ENCODE measurements at regions not wholly inside any gene's neighbourhood (a gene's known extent, or its start where the extent isn't known, plus 50 kb on each side); places are given as distances from the start of the nearest gene placed in this dataset.

DNA sequence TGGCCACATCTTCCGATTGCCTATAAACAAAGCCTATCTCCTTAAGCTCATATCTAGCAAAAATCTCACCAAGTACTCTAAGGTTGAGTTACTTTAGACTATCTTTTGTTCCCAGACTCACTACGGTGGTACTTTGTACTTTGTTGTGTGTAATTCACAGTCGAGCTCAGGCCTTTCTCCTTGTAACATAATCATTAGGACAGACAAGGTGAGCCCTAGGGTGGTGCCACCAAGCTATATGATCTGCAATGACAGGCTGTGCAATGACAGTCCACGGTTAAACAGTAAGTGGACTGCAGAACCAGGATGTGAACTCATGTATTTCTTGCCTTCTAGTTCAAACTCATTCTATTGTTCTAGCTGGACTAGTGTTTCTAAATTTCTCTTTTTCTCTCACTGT lies 132.2 kb downstream of the UBE2U start:
- Mint-ChIP-seq H3K4me3 (no peak overlapping the region), H3K27me3 (ENCODE audit: low read depth) (no peaks in the 10 kb centered on the region; the same call in 1 of the 2 replicates), H3K4me1 (peaks cover 4% of the 10 kb centered on the region), H3K27ac (no peak overlapping the region), H3K36me3 (peaks cover 4% of the 10 kb centered on the region; the same call in 1 of the 2 replicates), H3K9me3 (peaks cover 4% of the 10 kb centered on the region)
- DNase-seq (ENCODE audit: low spot score) (no peak), ATAC-seq (no peak)
- POLR2A ChIA-PET: no interaction called here
- TF ChIP-seq, protein P1, sequence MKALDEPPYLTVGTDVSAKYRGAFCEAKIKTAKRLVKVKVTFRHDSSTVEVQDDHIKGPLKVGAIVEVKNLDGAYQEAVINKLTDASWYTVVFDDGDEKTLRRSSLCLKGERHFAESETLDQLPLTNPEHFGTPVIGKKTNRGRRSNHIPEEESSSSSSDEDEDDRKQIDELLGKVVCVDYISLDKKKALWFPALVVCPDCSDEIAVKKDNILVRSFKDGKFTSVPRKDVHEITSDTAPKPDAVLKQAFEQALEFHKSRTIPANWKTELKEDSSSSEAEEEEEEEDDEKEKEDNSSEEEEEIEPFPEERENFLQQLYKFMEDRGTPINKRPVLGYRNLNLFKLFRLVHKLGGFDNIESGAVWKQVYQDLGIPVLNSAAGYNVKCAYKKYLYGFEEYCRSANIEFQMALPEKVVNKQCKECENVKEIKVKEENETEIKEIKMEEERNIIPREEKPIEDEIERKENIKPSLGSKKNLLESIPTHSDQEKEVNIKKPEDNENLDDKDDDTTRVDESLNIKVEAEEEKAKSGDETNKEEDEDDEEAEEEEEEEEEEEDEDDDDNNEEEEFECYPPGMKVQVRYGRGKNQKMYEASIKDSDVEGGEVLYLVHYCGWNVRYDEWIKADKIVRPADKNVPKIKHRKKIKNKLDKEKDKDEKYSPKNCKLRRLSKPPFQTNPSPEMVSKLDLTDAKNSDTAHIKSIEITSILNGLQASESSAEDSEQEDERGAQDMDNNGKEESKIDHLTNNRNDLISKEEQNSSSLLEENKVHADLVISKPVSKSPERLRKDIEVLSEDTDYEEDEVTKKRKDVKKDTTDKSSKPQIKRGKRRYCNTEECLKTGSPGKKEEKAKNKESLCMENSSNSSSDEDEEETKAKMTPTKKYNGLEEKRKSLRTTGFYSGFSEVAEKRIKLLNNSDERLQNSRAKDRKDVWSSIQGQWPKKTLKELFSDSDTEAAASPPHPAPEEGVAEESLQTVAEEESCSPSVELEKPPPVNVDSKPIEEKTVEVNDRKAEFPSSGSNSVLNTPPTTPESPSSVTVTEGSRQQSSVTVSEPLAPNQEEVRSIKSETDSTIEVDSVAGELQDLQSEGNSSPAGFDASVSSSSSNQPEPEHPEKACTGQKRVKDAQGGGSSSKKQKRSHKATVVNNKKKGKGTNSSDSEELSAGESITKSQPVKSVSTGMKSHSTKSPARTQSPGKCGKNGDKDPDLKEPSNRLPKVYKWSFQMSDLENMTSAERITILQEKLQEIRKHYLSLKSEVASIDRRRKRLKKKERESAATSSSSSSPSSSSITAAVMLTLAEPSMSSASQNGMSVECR (CRISPR knock-in tag; IDR thresholded peaks at IDR 0.05; ENCODE audit: borderline replicate concordance): no peak
- CTCF ChIA-PET: no interaction called here

DNA sequence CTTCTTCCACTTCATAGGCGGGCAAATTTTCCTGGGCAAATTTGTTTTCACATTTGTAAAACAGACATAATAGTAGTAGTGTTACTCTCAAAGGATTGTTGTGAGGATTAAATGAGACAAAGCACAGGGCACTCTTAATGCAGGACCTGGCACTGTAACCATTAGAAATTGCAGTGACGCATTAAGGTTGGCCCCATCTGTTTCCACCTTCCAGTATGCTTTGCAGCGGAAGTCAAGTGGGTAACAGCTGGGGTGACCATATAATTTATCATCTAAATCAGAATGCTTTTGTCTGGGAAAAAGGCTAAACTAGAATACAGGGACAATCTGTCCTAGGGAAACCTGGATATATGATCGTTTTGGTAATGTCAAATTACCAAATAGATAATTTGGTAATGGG lies 132.5 kb upstream of the CACHD1 start:
- DNase-seq (ENCODE audit: low spot score) (no peak), ATAC-seq (no peak)
- peaks cover 13% of the 10 kb centered on the region for H3K9me3 Mint-ChIP-seq
- ChIA-PET CTCF (no interaction called here), POLR2A (no interaction called here)
- H3K27me3 Mint-ChIP-seq (ENCODE audit: low read depth): no peaks in the 10 kb centered on the region; the same call in 1 of the 2 replicates
- no peak overlapping the region for H3K27ac Mint-ChIP-seq
- H3K4me3 Mint-ChIP-seq: no peak overlapping the region
- peaks cover 4% of the 10 kb centered on the region; the same call in 1 of the 2 replicates for H3K36me3 Mint-ChIP-seq
- H3K4me1 Mint-ChIP-seq: peaks cover 4% of the 10 kb centered on the region; the same call in 1 of the 2 replicates
- TF ChIP-seq, protein P2, sequence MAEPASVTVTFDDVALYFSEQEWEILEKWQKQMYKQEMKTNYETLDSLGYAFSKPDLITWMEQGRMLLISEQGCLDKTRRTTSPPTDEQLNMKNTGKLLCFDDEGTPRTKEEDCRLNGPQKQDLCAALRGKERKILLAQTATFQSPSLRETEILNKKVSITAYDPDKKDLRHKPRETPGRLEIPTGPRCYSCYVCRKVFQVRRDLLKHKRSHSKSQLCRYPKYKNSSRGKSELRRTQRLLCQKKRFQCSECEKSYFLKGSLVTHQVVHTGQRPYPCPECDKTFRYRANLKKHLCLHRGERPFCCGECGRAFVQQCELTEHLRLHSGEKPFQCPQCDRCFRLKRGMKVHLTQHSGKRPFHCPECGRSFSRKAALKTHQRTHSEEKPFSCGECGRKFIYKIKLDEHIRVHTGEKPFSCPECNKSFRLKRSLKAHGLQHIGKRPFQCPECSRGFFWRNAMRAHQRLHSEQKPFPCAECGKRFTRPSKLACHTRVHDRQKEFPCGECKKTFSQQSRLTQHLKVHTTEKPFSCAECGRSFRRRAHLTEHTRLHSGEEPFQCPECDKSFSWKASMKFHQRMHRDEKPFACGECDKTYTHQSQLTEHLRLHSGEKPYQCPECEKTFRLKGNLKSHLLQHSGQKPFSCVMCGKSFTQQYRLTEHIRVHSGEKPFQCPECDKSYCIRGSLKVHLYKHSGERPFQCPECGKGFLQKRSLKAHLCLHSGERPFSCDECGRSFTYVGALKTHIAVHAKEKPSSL (CRISPR knock-in tag; conservative IDR thresholded peaks at IDR 0.05): no peak
- TF ChIP-seq SOX15 (CRISPR knock-in tag; IDR thresholded peaks at IDR 0.05): no peak
- TF ChIP-seq, protein P3, sequence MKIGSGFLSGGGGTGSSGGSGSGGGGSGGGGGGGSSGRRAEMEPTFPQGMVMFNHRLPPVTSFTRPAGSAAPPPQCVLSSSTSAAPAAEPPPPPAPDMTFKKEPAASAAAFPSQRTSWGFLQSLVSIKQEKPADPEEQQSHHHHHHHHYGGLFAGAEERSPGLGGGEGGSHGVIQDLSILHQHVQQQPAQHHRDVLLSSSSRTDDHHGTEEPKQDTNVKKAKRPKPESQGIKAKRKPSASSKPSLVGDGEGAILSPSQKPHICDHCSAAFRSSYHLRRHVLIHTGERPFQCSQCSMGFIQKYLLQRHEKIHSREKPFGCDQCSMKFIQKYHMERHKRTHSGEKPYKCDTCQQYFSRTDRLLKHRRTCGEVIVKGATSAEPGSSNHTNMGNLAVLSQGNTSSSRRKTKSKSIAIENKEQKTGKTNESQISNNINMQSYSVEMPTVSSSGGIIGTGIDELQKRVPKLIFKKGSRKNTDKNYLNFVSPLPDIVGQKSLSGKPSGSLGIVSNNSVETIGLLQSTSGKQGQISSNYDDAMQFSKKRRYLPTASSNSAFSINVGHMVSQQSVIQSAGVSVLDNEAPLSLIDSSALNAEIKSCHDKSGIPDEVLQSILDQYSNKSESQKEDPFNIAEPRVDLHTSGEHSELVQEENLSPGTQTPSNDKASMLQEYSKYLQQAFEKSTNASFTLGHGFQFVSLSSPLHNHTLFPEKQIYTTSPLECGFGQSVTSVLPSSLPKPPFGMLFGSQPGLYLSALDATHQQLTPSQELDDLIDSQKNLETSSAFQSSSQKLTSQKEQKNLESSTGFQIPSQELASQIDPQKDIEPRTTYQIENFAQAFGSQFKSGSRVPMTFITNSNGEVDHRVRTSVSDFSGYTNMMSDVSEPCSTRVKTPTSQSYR (CRISPR knock-in tag; IDR thresholded peaks at IDR 0.05): no peak
- TF ChIP-seq TEAD1 (CRISPR knock-in tag; IDR thresholded peaks at IDR 0.05): no peak
- no peak for TF ChIP-seq ZNF532 (CRISPR knock-in tag; IDR thresholded peaks at IDR 0.05; ENCODE audit: borderline replicate concordance)
- TF ChIP-seq FOXK1 (CRISPR knock-in tag; IDR thresholded peaks at IDR 0.05): no peak
- TF ChIP-seq CBFB (CRISPR knock-in tag; IDR thresholded peaks at IDR 0.05; ENCODE audit: low read depth): no peak
- TF ChIP-seq MXD4 (CRISPR knock-in tag; IDR thresholded peaks at IDR 0.05; ENCODE audit: borderline replicate concordance): no peak
- TF ChIP-seq, protein P4, sequence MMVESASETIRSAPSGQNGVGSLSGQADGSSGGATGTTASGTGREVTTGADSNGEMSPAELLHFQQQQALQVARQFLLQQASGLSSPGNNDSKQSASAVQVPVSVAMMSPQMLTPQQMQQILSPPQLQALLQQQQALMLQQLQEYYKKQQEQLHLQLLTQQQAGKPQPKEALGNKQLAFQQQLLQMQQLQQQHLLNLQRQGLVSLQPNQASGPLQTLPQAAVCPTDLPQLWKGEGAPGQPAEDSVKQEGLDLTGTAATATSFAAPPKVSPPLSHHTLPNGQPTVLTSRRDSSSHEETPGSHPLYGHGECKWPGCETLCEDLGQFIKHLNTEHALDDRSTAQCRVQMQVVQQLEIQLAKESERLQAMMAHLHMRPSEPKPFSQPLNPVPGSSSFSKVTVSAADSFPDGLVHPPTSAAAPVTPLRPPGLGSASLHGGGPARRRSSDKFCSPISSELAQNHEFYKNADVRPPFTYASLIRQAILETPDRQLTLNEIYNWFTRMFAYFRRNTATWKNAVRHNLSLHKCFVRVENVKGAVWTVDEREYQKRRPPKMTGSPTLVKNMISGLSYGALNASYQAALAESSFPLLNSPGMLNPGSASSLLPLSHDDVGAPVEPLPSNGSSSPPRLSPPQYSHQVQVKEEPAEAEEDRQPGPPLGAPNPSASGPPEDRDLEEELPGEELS (CRISPR knock-in tag; IDR thresholded peaks at IDR 0.05): no peak
- TF ChIP-seq NR2C2 (CRISPR knock-in tag; IDR thresholded peaks at IDR 0.05): no peak
- no peak for TF ChIP-seq JAZF1 (CRISPR knock-in tag; IDR thresholded peaks at IDR 0.05)
- TF ChIP-seq, protein P1 (CRISPR knock-in tag; IDR thresholded peaks at IDR 0.05; ENCODE audit: borderline replicate concordance): no peak

All from WTC11 (cell line).